OCI-LY7 (cell line): ENCODE measurements at regions not wholly inside any gene's neighbourhood (a gene's known extent, or its start where the extent isn't known, plus 50 kb on each side); places are given as distances from the start of the nearest gene placed in this dataset.

Experiments used
- EZH2phosphoT487 ChIP-seq: fragments of 200-600 bp; sonication (generic); IDR thresholded peaks from 2 replicates; pipeline ENCODE4 v1.6.1; 2018; ENCODE audit warnings: low read depth, borderline replicate concordance, mild to moderate bottlenecking, mixed run types, antibody characterized with exemption, low read length, moderate library complexity, mixed read lengths
- TF ChIP-seq, protein P1 (sequence below): fragments of 200-600 bp; sonication (generic); conservative IDR thresholded peaks from 2 replicates; pipeline ENCODE4 v1.5.1; 2014; ENCODE audit warnings: mild to moderate bottlenecking, antibody characterized with exemption, low read length, moderate library complexity, mixed read lengths

DNA sequence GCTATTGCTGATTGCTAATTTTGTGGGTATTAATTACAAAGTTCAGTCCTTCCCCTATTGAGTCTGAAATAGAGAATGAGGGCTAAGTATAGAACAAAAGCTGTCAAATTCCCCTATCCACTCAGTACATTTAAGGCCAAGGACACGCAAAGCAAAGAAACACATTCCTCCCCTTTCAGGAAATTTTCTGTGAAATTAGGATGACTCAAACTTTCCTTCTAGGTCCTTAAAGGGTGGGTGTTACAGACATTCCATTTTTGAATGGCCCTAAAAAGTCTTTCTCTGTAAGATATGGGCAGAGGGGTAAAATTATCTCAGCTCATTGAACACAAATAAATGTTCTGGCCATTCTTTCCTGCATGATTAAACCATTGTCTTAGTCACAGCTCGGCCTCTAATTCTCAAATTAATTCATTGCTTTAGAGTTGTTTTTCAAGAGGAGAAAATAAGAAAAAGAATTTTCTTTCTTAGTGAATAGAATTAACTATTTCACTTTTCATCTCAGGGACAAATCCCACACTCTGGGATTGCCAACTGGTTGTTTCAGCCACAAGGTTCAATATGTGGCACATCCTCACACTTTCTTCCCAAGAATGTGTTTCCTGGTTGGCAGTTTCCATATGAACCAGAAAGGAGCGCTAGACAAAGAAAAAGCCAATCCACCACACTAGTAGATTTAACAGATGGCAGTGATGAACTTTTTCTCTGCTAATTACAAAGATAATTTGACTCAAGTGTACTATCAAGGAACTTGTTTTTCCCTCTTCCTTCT, 424.1 kb downstream of the ZNF385D start:
- TF ChIP-seq, protein P1, sequence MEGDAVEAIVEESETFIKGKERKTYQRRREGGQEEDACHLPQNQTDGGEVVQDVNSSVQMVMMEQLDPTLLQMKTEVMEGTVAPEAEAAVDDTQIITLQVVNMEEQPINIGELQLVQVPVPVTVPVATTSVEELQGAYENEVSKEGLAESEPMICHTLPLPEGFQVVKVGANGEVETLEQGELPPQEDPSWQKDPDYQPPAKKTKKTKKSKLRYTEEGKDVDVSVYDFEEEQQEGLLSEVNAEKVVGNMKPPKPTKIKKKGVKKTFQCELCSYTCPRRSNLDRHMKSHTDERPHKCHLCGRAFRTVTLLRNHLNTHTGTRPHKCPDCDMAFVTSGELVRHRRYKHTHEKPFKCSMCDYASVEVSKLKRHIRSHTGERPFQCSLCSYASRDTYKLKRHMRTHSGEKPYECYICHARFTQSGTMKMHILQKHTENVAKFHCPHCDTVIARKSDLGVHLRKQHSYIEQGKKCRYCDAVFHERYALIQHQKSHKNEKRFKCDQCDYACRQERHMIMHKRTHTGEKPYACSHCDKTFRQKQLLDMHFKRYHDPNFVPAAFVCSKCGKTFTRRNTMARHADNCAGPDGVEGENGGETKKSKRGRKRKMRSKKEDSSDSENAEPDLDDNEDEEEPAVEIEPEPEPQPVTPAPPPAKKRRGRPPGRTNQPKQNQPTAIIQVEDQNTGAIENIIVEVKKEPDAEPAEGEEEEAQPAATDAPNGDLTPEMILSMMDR = no peak
- TF ChIP-seq EZH2phosphoT487 = no peak
